ENCODE measurements at regions not wholly inside any gene's neighbourhood (a gene's known extent, or its start where the extent isn't known, plus 50 kb on each side); places are given as distances from the start of the nearest gene placed in this dataset.
A peak's percentile ranks its signal among the peaks of the same experiment; 100 is the strongest.
"Not testable (repeated sequence)": the region's sequence is repeated elsewhere in the genome, so short reads cannot be mapped to it uniquely, and the experiment has no call there.

DNA sequence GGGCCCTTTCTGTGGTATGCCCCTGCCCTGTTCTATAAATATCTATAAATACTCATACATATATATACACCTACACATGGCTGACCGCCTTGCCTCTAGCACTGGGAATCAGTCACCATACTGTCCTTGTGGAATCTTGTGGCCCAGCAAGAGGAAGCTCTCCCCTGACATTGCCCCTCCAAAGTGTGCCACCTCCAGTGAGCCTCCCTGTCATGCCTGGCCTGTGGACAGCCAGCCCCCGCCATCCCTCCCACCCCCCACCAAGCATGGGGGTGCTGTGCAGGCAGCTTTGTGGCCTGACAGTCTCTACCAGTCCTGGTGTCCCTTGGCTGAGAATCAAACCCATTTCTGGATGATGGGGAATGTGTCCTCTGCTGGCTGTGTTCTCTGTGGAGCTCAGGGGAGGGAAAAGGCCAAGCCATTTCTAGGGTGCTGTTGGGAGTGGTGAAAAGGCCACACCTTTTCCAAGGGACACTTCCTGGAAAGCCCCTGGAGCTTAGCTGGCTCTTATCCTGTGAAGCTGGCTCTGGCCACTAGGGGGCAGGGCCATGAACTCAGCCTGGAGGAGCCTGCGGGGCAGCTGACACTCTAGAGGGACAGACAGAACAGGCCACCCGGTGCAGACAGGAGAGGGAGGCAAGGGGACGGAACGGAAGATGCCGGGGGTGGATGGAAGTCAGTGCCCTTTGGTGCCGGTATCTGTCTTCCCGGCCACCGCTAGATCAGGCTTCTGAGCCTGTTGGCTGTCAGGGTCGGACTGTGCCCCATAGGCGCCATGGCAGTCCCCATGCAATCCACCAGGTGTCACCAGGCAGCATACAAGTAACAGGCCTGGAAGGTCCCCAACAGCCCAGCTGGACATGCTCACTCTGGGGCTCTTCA, 167.2 kb downstream of the TBC1D2B start:
- DNase-seq (ENCODE audit: low read depth in 4 of 4, low spot score in 2 of 4): peak; percentile 59 to 77 (median 71)

- no peak for DNase-seq (ENCODE audit: low read depth in 4 of 4, low spot score in 2 of 4)
These were observed 168.2 kb downstream of the TBC1D2B start for GRCh38 chr15:77909182-77909940.

DNA sequence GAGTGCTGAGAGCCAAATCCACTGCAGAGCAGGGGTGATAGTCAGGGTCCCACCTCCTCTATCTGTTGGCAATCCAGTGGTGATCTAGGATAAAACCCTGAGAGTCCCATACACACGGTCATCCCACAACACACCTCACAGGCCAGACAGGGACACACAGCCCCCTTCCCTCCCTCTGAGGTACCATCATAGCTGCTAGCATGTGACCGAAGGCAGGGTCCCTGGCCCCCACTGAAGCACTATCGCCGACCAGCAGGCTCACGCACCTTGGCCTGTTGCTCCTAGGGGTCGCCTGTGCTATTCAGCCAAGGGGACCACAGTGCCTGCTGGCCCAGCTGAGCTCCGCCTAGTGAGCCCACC, 168.8 kb downstream of the TBC1D2B start:
- not testable (repeated sequence) for DNase-seq (ENCODE audit: low read depth in 4 of 4, low spot score in 2 of 4)

- no peak for DNase-seq (ENCODE audit: low read depth in 4 of 4, low spot score in 2 of 4)
These were observed 169.4 kb downstream of the TBC1D2B start for GRCh38 chr15:77907824-77908751.

GRCh38 chr15:77906062-77906990, 171.2 kb downstream of the TBC1D2B start:
- not testable (repeated sequence) for DNase-seq (ENCODE audit: low read depth in 4 of 4, low spot score in 2 of 4)

DNA sequence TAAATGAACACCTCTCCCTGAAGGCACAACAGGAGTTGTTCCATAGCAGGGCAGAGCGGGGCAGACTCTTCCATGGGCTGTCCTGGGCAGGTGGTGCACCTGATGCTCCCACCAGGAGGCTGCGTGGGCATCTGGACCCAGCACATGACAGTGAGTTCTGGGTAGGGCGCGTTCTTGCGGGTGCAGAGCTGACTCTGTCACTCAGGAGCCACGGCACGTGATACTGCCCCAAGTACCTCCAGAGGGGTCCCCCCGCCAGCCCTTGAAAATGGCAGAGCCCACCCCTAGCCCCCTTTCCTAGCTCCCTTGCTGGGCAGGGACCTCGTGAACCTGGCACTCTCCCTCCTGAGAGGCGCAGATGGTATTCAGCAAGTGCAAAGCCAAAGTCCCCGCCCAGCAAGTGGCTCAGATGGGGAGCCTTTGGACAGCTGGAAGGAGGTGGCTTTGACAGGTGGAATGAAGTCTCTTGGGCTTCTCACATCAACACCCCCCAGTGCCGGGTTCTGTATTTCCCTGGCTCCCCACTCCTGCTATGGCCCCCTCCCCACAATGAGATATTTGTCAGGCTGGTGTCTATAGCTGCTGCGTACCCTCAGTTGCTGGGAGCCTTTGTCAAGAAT, 172.1 kb downstream of the TBC1D2B start:
- DNase-seq (ENCODE audit: low read depth in 4 of 4, low spot score in 2 of 4): no peak

- no peak for DNase-seq (ENCODE audit: low read depth in 4 of 4, low spot score in 2 of 4)
These were observed 172.6 kb downstream of the TBC1D2B start for GRCh38 chr15:77904901-77905300.

GRCh38 chr15:77904436-77904821, 173.1 kb downstream of the TBC1D2B start:
- no peak for DNase-seq (ENCODE audit: low read depth in 4 of 4, low spot score in 2 of 4)

DNA sequence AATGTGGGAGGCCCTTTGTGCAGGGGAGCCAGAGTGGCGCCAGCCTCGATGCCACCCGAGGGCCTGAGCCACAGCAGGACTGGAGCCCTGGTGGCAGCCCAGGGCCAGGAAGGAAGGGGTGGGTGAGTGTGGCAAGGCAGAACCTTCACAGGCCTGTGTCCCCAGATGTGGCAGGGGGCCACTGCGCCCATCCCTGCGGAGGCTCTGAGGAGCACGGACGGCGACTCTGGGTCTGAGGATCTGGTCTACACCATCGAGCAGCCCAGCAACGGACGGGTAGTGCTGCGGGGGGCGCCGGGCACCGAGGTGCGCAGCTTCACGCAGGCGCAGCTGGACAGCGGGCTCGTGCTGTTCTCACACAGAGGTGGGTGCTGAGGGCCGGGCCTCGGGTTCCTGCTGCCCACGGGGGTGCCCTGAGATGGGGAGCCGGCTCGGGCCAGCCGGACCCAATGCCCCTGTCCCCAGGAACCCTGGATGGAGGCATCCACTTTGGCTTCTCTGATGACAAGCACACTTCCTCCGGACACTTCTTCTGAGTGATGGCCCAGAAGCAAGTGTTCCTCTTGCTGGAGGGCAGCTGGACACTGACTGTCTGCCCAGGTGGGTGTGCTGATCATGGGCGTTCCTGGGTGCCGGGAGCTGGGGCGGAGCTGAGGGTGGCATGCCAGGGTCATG, 173.6 kb downstream of the TBC1D2B start:
- not testable (repeated sequence) for DNase-seq (ENCODE audit: low read depth in 4 of 4, low spot score in 2 of 4)

DNA sequence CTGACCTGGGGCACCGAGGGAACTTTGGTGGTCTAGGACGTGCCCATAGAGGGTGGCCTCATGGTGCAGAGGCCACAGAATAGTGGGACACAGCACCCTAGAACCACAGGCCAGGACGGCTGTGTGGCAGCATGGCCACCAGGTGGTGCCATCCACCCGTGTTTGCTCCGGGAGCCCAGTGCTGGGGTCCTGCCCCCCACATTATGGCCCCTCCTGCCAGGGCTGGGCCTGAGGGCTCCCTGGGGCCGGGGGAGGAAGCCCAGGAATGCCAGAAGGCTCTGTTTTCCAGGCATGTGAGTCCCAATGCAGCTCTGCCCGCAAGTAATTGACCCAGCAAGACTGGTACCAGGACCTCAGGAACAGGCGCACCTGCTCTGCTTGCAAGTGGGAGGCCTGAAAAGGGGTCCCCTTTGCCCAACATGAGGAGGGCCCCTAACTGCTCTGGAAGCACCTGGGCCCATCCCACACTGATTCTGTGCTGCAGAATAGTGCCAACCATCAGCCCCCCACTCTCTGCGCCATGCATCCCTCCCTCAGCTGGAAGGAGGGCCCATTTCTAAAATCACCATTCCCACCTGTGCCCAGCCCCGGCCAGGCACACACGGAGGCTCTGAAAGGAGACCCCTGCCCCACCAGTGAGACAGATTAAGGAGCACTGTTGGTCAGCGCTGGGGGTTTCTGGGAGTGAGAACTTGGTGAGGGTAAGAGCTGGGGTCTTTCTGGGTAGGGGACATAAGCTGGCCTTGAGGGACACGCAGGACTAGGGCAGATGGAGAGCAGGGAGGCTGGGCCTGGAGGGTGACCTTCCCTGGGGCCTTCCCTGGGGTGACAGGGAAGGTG, 174.4 kb downstream of the TBC1D2B start:
- DNase-seq (ENCODE audit: low read depth in 4 of 4, low spot score in 2 of 4): not testable (repeated sequence)

DNA sequence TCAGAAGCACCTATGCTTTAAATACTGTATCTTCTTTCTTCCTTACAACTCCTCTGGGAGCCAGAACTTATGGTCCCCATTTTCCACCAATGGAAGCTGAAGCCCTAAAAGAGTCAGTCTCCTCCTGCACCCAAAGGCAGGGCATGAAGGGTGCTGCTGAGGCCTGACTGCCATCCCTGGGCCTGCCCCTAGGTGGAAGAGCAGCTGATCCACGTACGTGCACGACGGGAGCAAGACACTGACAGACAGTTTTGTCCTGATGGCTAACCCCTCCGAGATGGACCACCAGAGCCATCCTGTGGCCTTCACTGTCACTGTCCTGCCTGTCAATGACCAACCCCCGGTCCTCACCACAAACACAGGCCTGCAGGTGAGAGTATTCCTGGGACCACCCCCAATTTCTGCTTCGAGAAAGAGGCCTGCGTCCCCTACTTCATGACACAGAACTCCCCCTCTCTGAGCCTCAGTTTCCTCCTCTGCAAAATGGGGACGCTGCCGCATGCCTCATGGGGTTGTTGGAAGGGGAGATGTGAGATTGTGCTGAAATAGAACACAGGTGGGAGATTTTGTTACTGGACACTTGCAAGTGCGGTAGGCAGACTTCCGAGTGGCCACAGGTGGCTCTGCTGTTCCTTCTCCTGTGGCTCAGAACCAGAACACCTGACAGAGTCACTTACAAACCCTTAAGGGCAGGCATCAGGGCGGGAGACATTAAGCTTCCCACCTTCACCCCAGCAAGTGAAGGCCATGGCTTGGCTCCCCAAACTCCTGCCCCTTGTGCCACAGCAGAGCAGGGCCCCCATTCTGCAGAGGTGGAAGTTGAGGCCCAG, 175.4 kb downstream of the TBC1D2B start:
- no peak for DNase-seq (ENCODE audit: low read depth in 4 of 4, low spot score in 2 of 4)

DNA sequence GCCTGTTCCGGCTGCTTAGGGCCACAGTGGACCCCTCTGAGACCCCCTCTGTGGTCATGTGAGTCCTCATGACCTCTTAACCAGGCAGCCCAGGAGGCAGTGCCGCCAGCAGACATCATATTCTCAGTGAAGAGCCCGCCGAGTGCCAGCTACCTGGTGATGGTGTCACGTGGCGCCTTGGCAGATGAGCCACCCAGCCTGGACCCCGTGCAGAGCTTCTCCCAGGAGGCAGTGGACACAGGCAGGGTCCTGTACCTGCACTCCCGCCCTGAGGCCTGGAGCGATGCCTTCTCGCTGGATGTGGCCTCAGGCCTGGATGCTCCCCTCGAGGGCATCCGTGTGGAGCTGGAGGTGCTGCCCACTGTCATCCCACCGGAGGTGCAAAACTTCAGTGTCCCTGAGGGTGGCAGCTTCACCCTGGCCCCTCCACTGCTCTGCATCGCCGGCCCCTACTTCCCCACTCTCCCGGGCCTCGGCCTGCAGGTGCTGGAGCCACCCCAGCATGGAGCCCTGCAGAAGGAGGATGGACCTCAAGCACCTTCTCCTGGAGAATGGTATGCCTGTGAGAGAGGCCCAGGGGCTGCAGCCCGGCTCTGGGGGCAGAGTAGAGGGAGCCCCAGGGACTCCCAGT, 176.1 kb downstream of the TBC1D2B start:
- DNase-seq (ENCODE audit: low read depth in 4 of 4, low spot score in 2 of 4): no peak

DNA sequence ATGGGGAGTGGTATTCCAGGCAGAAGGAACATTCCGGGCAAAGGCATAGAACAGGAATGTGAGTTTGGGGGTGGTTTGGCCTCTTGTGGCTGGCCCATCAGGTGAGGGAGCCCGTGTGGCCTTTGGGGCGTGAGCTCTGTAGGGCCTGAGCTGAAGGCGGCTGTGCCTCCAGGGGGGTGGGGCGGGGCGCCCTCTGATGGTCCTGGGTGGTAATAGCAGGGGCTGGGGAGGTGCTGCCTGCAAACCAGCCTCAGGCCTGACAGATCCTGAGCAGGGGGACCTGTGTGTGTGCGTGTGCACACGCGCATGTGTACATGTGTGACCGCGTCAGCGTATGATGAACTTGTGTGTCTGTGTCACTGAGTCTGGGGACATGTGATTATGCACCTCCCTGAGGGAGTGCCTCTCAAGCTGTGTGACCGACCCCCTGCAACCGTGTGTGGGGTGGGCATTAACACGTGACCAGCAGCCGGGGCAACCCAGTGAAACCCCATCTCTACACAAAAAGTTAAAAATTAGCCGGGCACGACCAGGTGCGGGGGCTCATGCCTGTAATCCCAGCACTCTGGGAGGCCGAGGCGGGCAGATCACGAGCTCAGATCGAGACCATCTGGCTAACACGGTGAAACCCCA, 177.1 kb downstream of the TBC1D2B start:
- not testable (repeated sequence) for DNase-seq (ENCODE audit: low read depth in 4 of 4, low spot score in 2 of 4)

DNA sequence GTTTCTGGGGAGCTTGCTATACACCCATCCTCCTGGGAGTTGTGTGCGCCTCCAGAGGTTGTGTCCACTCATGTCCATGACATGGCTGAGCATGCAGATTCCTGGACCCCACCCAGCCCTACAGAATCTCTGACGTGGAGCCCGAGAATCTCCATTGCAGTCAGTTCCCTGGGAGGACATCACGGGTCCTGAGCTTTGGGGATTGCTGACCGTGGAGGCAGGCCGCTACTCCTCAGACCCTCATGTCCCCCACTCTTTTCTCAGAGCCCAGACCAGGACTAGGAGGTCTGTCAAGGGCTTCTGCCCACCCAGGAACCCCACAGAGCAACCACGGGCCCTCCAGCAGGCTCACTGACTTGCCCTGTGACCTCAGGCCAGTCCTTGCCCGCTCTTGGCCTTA, 177.7 kb downstream of the TBC1D2B start:
- DNase-seq (ENCODE audit: low read depth in 4 of 4, low spot score in 2 of 4): not testable (repeated sequence)

DNA sequence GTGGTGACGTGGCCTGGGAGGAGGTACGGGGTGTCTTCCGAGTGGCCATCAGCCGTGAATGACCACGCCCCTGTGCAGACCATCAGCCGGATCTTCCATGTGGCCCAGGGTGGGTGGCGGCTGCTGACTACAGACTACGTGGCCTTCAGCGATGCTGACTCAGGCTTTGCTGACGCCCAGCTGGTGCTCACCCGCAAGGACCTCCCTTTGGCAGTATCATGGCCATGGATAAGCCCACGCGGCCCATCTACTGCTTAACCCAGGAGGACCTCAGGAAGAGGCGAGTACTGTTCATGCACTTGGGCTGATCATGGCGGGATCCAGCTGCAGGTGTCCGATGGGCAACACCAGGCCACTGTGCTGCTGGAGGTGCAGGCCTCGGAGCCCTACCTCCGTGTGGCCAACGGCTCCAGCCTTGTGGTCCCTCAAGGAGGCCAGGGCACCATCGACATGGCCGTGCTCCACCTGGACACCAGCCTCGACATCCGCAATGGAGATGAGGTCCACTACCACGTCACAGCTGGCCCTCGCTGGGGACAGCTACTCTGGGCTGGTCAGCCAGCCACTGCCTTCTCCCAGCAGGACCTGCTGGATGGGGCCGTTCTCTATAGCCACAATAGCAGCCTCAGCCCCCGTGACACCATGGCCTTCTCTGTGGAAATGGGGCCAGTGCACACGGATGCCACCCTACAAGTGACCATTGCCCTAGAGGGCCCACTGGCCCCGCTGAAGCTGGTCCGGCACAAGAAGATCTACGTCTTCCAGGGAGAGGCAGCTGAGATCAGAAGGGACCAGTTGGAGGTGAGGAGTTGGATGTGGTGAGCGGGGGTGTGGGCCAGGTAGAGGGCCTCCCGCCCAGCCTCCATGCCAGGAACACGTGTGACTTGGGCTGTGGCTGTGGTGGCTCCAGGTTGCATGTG, 178.4 kb downstream of the TBC1D2B start:
- no peak for DNase-seq (ENCODE audit: low read depth in 4 of 4, low spot score in 2 of 4)
